ENCODE measurements at regions not wholly inside any gene's neighbourhood (a gene's known extent, or its start where the extent isn't known, plus 50 kb on each side); places are given as distances from the start of the nearest gene placed in this dataset.
"Not testable (repeated sequence)": the region's sequence is repeated elsewhere in the genome, so short reads cannot be mapped to it uniquely, and the experiment has no call there.

GRCh38 chr13:53447456-53447855, 418.8 kb downstream of the OLFM4 start:
- Histone ChIP-seq H3K36me3 (no peaks in the 10 kb centered on the region), H3K4me3 (no peak overlapping the region), H3K4me1 (no peaks in the 10 kb centered on the region), H3K9me3 (peaks cover 0 to 7% (median 7%) of the 10 kb centered on the region in 3 donors), H3K27me3 (no peaks in the 10 kb centered on the region), H3K27ac (no peak overlapping the region)
- WGBS, 2 donors: 60 to 68% methylated on average over 4 of the region's 4 CpGs
- intact Hi-C loops (cut with DNase I): no loop called here
- DNase-seq: no peak
- TF ChIP-seq, protein P1, sequence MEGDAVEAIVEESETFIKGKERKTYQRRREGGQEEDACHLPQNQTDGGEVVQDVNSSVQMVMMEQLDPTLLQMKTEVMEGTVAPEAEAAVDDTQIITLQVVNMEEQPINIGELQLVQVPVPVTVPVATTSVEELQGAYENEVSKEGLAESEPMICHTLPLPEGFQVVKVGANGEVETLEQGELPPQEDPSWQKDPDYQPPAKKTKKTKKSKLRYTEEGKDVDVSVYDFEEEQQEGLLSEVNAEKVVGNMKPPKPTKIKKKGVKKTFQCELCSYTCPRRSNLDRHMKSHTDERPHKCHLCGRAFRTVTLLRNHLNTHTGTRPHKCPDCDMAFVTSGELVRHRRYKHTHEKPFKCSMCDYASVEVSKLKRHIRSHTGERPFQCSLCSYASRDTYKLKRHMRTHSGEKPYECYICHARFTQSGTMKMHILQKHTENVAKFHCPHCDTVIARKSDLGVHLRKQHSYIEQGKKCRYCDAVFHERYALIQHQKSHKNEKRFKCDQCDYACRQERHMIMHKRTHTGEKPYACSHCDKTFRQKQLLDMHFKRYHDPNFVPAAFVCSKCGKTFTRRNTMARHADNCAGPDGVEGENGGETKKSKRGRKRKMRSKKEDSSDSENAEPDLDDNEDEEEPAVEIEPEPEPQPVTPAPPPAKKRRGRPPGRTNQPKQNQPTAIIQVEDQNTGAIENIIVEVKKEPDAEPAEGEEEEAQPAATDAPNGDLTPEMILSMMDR (IDR thresholded peaks at IDR 0.05): no peak
- TF ChIP-seq POLR2A (IDR thresholded peaks at IDR 0.05): no peak

- Histone ChIP-seq H3K4me3 (no peak overlapping the region), H3K9me3 (peaks cover 0 to 7% (median 7%) of the 10 kb centered on the region in 3 donors), H3K27ac (no peak overlapping the region), H3K4me1 (no peaks in the 10 kb centered on the region), H3K27me3 (no peaks in the 10 kb centered on the region), H3K36me3 (no peaks in the 10 kb centered on the region)
- no peak for DNase-seq
- TF ChIP-seq, protein P1 (IDR thresholded peaks at IDR 0.05): no peak
- no peak for TF ChIP-seq POLR2A (IDR thresholded peaks at IDR 0.05)
- intact Hi-C loops (cut with DNase I): no loop called here
- 48 to 66% methylated on average over 4 to 5 of the region's 5 CpGs for WGBS, 2 donors
Observed at GRCh38 chr13:53447863-53448262, 419.2 kb downstream of the OLFM4 start.

DNA sequence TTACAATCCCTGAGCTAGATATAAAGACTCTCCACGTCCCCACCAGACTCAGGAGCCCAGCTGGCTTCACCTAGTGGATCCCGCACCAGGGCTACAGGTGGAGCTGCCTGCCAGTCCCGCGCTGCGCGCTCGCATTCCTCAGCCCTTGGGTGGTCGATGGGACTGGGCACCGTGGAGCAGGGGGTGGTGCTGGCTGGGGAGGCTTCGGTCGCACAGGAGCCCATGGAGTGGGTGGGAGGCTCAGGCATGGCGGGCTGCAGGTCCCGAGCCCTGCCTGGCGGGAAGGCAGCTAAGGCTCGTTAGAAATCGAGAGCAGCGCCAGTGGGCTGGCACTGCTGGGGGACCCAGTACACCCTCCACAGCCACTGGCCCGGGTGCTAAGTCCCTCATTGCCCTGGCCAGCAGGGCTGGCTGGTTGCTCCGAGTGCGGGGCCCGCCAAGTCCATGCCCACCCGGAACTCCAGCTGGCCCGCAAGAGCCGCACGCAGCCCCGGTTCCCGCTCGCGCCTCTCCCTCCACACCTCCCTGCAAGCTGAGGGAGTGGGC, 423.7 kb downstream of the OLFM4 start:
- H3K36me3 ChIP-seq; H3K27me3 ChIP-seq; H3K27ac ChIP-seq; DNase-seq; H3K4me1 ChIP-seq; H3K4me3 ChIP-seq; intact Hi-C loops (cut with DNase I): not testable (repeated sequence)
- WGBS, 2 donors: no CpG with 5 or more reads among the region's 29 CpGs
- H3K9me3 ChIP-seq: peaks cover 0 to 15% (median 7%) of the 10 kb centered on the region in 3 donors

DNA sequence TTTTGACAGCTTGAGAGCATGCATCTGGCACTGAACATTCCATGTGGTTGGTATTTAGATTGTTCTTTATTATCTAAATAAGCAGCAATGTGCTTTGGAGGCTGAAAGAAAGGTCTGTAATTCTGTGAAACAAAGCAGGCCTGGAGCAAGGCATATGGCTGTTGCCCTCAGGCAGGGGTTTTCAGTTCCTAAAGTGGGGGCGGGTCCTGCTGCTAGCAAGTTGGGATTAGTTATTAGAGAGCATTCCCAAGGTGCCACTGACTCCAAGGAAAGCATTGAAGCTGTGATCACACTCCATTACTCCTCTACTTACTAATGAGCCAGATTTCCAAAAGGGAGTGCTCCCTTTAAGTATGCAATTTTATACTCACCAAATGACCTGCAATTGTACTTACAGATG, 432.2 kb downstream of the OLFM4 start:
- peaks cover 0 to 13% (median 0%) of the 10 kb centered on the region in 3 donors for H3K9me3 ChIP-seq
- H3K4me3 ChIP-seq: no peak overlapping the region
- 33 to 50% methylated on average over 1 of the region's 1 CpG for WGBS, 2 donors
- no peak overlapping the region for H3K27ac ChIP-seq
- no peaks in the 10 kb centered on the region for H3K4me1 ChIP-seq
- DNase-seq: no peak
- no peaks in the 10 kb centered on the region for H3K27me3 ChIP-seq
- H3K36me3 ChIP-seq: no peaks in the 10 kb centered on the region
- TF ChIP-seq, protein P1 (IDR thresholded peaks at IDR 0.05): no peak
- TF ChIP-seq POLR2A (IDR thresholded peaks at IDR 0.05): no peak
- intact Hi-C loops (cut with DNase I): no loop called here

DNA sequence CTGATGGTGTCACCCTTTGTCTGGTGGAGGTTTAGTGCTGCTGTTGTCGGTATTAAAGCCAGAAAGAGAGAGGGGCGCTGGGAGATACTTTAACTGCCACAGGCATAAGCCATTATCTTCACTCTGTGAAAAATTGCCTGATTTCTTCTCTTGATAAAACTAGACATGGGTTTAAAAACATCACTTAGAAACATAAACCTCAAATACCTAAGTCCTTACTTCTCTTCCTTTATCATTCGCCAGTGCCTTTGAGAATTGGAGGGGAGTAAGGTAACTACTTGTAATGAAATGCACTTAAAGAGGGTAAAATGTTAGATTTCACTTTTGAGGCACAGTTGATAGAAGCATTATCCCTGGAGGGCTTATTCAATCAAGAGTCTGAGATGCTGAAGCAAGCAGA, 434.5 kb downstream of the OLFM4 start:
- Histone ChIP-seq H3K36me3 (no peaks in the 10 kb centered on the region), H3K4me3 (no peak overlapping the region), H3K4me1 (no peaks in the 10 kb centered on the region), H3K27me3 (no peaks in the 10 kb centered on the region), H3K27ac (no peak overlapping the region), H3K9me3 (peaks cover 0 to 6% (median 0%) of the 10 kb centered on the region in 3 donors)
- no peak for DNase-seq
- TF ChIP-seq, protein P1 (IDR thresholded peaks at IDR 0.05): no peak
- no peak for TF ChIP-seq POLR2A (IDR thresholded peaks at IDR 0.05)
- WGBS, 2 donors: 81 to 86% methylated on average over 3 of the region's 3 CpGs
- intact Hi-C loops (cut with DNase I): no loop called here

DNA sequence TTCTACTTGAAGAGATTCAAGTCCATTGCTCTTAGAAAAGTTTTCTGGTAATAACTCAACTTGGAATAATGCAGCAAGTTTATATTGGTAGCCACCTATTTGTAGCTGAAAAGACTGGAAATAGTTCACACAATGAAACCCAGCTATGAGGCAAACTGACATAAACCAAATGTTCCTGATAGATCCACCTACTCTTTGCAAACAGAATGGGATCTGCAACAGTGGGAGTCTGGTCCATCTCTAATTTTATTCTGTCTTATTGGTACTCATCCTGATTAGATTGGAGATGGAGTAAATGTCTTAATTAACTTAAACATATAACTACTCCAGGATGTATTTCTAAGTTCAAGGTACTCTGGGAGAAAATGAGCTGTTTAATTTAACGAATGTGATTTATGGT, 438.0 kb downstream of the OLFM4 start:
- TF ChIP-seq, protein P1 (IDR thresholded peaks at IDR 0.05): no peak
- no peak for TF ChIP-seq POLR2A (IDR thresholded peaks at IDR 0.05)
- intact Hi-C loops (cut with DNase I): no loop called here
- DNase-seq: no peak
- Histone ChIP-seq H3K36me3 (no peaks in the 10 kb centered on the region), H3K27me3 (no peaks in the 10 kb centered on the region), H3K4me1 (no peaks in the 10 kb centered on the region), H3K27ac (no peak overlapping the region), H3K9me3 (no peaks in the 10 kb centered on the region), H3K4me3 (no peak overlapping the region)
- WGBS, 2 donors: 78 to 85% methylated on average over 1 of the region's 1 CpG

All from esophagus squamous epithelium (tissue), 5 donors.